Panc1 (cell line): ENCODE measurements at regions not wholly inside any gene's neighbourhood (a gene's known extent, or its start where the extent isn't known, plus 50 kb on each side); places are given as distances from the start of the nearest gene placed in this dataset.

Experiments used
- ATAC-seq: fragments of 200-7000 bp; cut with Tn5 transposase; 2 replicates; pipeline ENCODE4 v1.9.1; 2020; ENCODE audit warnings: mild to moderate bottlenecking, moderate library complexity
- BruUV-seq: library from RNA; stranded (reverse); fragments of 400-500 nt; replicated peaks from 2 replicates; lab custom pipeline; 2021; lab: Mats Ljungman, UMichigan
- CTCF ChIA-PET: fragments of 300-600 bp; sonication (Branson Sonifier 250); formaldehyde crosslinking; loops from one replicate; lab custom pipeline; 2022; ENCODE audit warnings: antibody characterized with exemption; lab: Charles Lee
- POLR2A ChIA-PET: fragments of 300-600 bp; sonication (Branson Sonifier 250); formaldehyde crosslinking; loops from one replicate; lab custom pipeline; 2022; ENCODE audit warnings: antibody characterized with exemption; lab: Charles Lee
- DNase-seq: peaks from one replicate; pipeline ENCODE4 v3.0.0-alpha.2; 2010; ENCODE audit warnings: low read depth, low spot score
- H3K27ac ChIP-seq: 2 replicates; pipeline ENCODE4 v1.5.1; 2011; ENCODE audit warnings: mild to moderate bottlenecking, low read length, inconsistent platforms
- H3K27me3 ChIP-seq: fragments of 200-500 bp; sonication (Bioruptor generic); 2 replicates; pipeline ENCODE4 v1.6.0; 2014; ENCODE audit warnings: low read length, inconsistent platforms; ENCODE audit not compliant: control insufficient read depth, insufficient read depth
- H3K36me3 ChIP-seq: fragments of 200-500 bp; sonication (Bioruptor generic); 2 replicates; pipeline ENCODE4 v1.5.1; 2014; ENCODE audit warnings: inconsistent platforms, mild to moderate bottlenecking, low read length, moderate library complexity; ENCODE audit not compliant: control insufficient read depth, insufficient read depth
- H3K4me1 ChIP-seq: 2 replicates; pipeline ENCODE4 v1.5.1; 2011; ENCODE audit warnings: inconsistent platforms, mild to moderate bottlenecking, low read length, moderate library complexity; ENCODE audit not compliant: control insufficient read depth, insufficient read depth
- H3K4me3 ChIP-seq, 2 experiments: 2 replicates each; pipeline ENCODE4 v1.5.1; 2011 to 2012; ENCODE audit warnings: low read depth in 2 of 2, low read length in 2 of 2, mild to moderate bottlenecking in 2 of 2, inconsistent platforms in 1 of 2, moderate library complexity in 1 of 2
- H3K9me3 ChIP-seq: fragments of 200-500 bp; sonication (Bioruptor generic); 2 replicates; pipeline ENCODE4 v1.5.1; 2014; ENCODE audit warnings: low read depth, mild to moderate bottlenecking, inconsistent platforms, low read length, moderate library complexity; ENCODE audit not compliant: control insufficient read depth, insufficient read depth
- POLR2AphosphoS5 ChIP-seq: IDR thresholded peaks from 2 replicates; pipeline ENCODE4 v1.6.1; 2012; ENCODE audit warnings: mild to moderate bottlenecking, low read depth, low read length, moderate library complexity
- SIN3A ChIP-seq: IDR thresholded peaks from 2 replicates; pipeline ENCODE4 v1.6.1; 2012; ENCODE audit warnings: low read depth, mild to moderate bottlenecking, low read length, moderate library complexity, borderline replicate concordance; ENCODE audit not compliant: insufficient read depth
- TCF7L2 ChIP-seq: IDR thresholded peaks from 2 replicates; pipeline ENCODE4 v1.6.1; 2011; ENCODE audit warnings: mild to moderate bottlenecking, low read depth, low read length, inconsistent platforms
- in situ Hi-C: cut with HindIII; loops from 2 replicates; pipeline ENCODE4 v1.10.0; 2016; ENCODE audit warnings: low sequenced_read_pairs, low pct_unique_long_range_greater_than_20kb
- intact Hi-C: fragments of 100-400 bp; cut with micrococcal nuclease; formaldehyde crosslinking; loops from one replicate; pipeline ENCODE4 v1.10.0; 2022; ENCODE audit not compliant: unreplicated experiment
- TF ChIP-seq, protein P1 (sequence below), 2 experiments: IDR thresholded peaks; 2 replicates each; pipeline ENCODE4 v1.6.1; 2011 to 2012; ENCODE audit warnings: low read depth in 2 of 2, control low read depth in 1 of 2, low read length in 1 of 2, mild to moderate bottlenecking in 1 of 2, moderate library complexity in 1 of 2; ENCODE audit not compliant: insufficient read depth in 1 of 2
- TF ChIP-seq, protein P2 (sequence below): fragments of 450-650 bp; IDR thresholded peaks from 2 replicates; pipeline ENCODE4 v1.5.1; 2017; ENCODE audit warnings: mild to moderate bottlenecking

DNA sequence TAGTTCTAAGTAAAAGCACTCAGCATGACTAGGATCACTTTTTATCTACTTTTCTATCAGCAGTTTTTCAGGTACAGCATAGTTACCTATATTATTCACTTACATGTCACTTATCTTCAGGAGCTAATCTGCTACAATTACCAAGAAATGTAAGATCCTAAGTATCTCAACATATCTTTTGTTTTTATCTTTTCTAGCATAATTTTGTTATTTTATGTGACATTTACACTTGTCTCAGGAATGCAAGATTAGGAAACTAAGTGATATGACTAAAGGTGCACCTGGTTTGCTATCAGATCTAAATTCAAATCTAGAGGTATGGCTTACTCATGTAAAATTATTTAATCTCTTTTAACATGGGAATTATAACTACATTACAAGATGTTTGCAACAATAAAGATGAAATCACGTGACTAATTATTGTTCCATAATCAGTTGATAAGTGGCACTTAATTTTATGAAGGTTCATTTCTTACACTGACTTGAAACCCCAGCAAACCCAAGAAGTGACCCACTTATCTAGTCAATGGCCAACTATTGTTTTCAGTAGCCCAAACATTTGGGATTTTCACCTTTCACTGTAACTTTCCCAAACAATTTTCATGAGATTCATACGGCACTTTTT lies 390.3 kb upstream of the PCDH15 start:
- intact Hi-C loops: no loop called here
- Histone ChIP-seq H3K9me3 (no peaks in the 10 kb centered on the region), H3K36me3 (no peaks in the 10 kb centered on the region), H3K4me3 (no peak overlapping the region), H3K27me3 (no peaks in the 10 kb centered on the region), H3K27ac (no peak overlapping the region), H3K4me1 (no peaks in the 10 kb centered on the region)
- POLR2A ChIA-PET: no interaction called here
- in situ Hi-C loops: no loop called here
- ATAC-seq (no peak), DNase-seq (no peak)
- TF ChIP-seq SIN3A (no peak), TCF7L2 (no peak), POLR2AphosphoS5 (no peak)
- TF ChIP-seq, protein P1, sequence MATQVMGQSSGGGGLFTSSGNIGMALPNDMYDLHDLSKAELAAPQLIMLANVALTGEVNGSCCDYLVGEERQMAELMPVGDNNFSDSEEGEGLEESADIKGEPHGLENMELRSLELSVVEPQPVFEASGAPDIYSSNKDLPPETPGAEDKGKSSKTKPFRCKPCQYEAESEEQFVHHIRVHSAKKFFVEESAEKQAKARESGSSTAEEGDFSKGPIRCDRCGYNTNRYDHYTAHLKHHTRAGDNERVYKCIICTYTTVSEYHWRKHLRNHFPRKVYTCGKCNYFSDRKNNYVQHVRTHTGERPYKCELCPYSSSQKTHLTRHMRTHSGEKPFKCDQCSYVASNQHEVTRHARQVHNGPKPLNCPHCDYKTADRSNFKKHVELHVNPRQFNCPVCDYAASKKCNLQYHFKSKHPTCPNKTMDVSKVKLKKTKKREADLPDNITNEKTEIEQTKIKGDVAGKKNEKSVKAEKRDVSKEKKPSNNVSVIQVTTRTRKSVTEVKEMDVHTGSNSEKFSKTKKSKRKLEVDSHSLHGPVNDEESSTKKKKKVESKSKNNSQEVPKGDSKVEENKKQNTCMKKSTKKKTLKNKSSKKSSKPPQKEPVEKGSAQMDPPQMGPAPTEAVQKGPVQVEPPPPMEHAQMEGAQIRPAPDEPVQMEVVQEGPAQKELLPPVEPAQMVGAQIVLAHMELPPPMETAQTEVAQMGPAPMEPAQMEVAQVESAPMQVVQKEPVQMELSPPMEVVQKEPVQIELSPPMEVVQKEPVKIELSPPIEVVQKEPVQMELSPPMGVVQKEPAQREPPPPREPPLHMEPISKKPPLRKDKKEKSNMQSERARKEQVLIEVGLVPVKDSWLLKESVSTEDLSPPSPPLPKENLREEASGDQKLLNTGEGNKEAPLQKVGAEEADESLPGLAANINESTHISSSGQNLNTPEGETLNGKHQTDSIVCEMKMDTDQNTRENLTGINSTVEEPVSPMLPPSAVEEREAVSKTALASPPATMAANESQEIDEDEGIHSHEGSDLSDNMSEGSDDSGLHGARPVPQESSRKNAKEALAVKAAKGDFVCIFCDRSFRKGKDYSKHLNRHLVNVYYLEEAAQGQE (IDR thresholded peaks at IDR 0.05; ENCODE audit: insufficient read depth in 1 of 2, low read depth in 2 of 2, low read length in 1 of 2): no peak
- TF ChIP-seq, protein P2, sequence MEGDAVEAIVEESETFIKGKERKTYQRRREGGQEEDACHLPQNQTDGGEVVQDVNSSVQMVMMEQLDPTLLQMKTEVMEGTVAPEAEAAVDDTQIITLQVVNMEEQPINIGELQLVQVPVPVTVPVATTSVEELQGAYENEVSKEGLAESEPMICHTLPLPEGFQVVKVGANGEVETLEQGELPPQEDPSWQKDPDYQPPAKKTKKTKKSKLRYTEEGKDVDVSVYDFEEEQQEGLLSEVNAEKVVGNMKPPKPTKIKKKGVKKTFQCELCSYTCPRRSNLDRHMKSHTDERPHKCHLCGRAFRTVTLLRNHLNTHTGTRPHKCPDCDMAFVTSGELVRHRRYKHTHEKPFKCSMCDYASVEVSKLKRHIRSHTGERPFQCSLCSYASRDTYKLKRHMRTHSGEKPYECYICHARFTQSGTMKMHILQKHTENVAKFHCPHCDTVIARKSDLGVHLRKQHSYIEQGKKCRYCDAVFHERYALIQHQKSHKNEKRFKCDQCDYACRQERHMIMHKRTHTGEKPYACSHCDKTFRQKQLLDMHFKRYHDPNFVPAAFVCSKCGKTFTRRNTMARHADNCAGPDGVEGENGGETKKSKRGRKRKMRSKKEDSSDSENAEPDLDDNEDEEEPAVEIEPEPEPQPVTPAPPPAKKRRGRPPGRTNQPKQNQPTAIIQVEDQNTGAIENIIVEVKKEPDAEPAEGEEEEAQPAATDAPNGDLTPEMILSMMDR: no peak
- CTCF ChIA-PET: no interaction called here
- no TSS peak for BruUV-seq

DNA sequence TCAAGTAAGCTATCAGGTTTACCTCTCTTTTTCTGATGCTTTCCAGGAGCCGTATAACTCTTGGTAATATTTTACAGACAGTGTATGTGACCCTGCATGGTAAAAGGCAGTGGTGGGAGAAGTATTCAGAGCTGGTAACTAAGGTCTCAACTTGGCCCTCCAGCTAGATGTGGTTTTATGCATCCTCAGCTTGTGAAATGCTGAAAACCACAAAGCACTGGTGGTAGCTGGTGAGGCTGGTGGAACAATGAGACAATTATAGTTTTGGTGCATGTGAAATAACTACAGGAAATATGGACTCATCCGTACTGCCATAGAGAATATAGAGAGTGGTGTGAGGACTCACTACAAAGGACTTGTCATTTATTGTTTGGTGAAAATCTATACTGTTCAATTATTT lies 383.0 kb upstream of the PCDH15 start:
- BruUV-seq: no TSS peak
- no peak overlapping the region for H3K4me3 ChIP-seq
- ChIA-PET CTCF (no interaction called here), POLR2A (no interaction called here)
- no peaks in the 10 kb centered on the region for H3K4me1 ChIP-seq
- TF ChIP-seq, protein P1 (IDR thresholded peaks at IDR 0.05; ENCODE audit: insufficient read depth in 1 of 2, low read depth in 2 of 2, low read length in 1 of 2): no peak
- TF ChIP-seq POLR2AphosphoS5 (no peak), TCF7L2 (no peak), SIN3A (no peak)
- TF ChIP-seq, protein P2: no peak
- H3K9me3 ChIP-seq: no peaks in the 10 kb centered on the region
- no peak for DNase-seq
- no peaks in the 10 kb centered on the region for H3K36me3 ChIP-seq
- in situ Hi-C loops (no loop called here), intact Hi-C loops (no loop called here)
- ATAC-seq: no peak
- no peaks in the 10 kb centered on the region for H3K27me3 ChIP-seq
- H3K27ac ChIP-seq: no peak overlapping the region
